Uterus (tissue), 3 donors: ENCODE measurements at regions not wholly inside any gene's neighbourhood (a gene's known extent, or its start where the extent isn't known, plus 50 kb on each side); places are given as distances from the start of the nearest gene placed in this dataset.

ENCODE experiments used
- DNase-seq, 2 donors: peaks; one replicate each; pipeline ENCODE4 v3.0.0-alpha.2; 2019 to 2020
- H3K27ac ChIP-seq, 2 donors: fragments of 200-600 bp; sonication (generic); 1 replicate in 1 of 2; 2 replicates in 1 of 2; pipeline ENCODE4 v1.5.1; 2016 to 2018
- H3K27me3 ChIP-seq, 2 donors: fragments of 200-600 bp; sonication (generic); one replicate each; pipeline ENCODE4 v1.5.1; 2018 to 2019; ENCODE audit warnings: control low read depth in 1 of 2
- H3K36me3 ChIP-seq, 2 donors: fragments of 200-600 bp; sonication (generic); one replicate each; pipeline ENCODE4 v1.5.1; 2019; ENCODE audit warnings: control low read depth in 1 of 2
- H3K4me1 ChIP-seq, 2 donors: fragments of 200-600 bp; sonication (generic); one replicate each; pipeline ENCODE4 v1.5.1; 2018 to 2019; ENCODE audit warnings: control low read depth in 1 of 2
- H3K4me3 ChIP-seq, 2 donors: fragments of 200-600 bp; sonication (generic); 1 replicate in 1 of 2; 2 replicates in 1 of 2; pipeline ENCODE4 v1.5.1; 2018 to 2019; ENCODE audit warnings: mild to moderate bottlenecking in 1 of 2
- H3K9me3 ChIP-seq, 2 donors: fragments of 200-600 bp; sonication (generic); one replicate each; pipeline ENCODE4 v1.5.1; 2019; ENCODE audit warnings: control low read depth in 1 of 2
- POLR2A ChIP-seq, 2 donors: fragments of 450-650 bp; IDR thresholded peaks; one replicate each; pipeline ENCODE4 v1.6.1; 2016; ENCODE audit warnings: antibody characterized with exemption in 2 of 2, mild to moderate bottlenecking in 1 of 2, moderate library complexity in 1 of 2
- intact Hi-C: fragments of 100-400 bp; cut with DNase I; formaldehyde crosslinking; loops from one replicate; pipeline ENCODE4 v1.15.1; 2023; ENCODE audit warnings: low total_unique reads
- TF ChIP-seq, protein P1 (sequence below), 4 experiments: fragments of 200-600 bp in 2 of 4; fragments of 450-650 bp in 2 of 4; sonication (generic) in 2 of 4; IDR thresholded peaks; one replicate each; pipeline ENCODE4 v1.5.1; 2016 to 2019; ENCODE audit warnings: antibody characterized with exemption in 4 of 4, mild to moderate bottlenecking in 2 of 4, moderate library complexity in 1 of 4
- donor health status: DM: yes; HTN: yes; CAD: no.

DNA sequence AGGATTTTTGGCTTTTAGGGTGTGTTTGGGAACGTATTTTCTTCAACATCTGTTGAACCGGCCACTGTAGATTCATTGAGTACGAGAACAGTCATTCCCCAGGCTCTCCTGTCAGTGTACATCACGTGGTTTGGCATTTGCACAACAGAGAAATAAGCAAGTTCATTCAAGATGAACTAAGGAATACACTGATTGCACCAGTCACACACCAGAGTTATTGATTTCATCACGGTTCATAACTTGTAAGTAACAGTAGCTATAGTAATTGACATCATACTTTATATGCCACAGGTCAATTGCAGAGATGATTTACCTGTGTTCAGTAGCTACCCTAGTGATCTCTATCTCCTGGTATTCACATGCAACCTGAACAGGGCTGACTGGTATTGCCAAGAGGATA, 90.7 kb upstream of the ETS2 start:
- Histone ChIP-seq H3K4me1 (no peaks in the 10 kb centered on the region), H3K27me3 (no peaks in the 10 kb centered on the region), H3K9me3 (no peaks in the 10 kb centered on the region), H3K4me3 (no peak overlapping the region), H3K36me3 (no peaks in the 10 kb centered on the region), H3K27ac (no peak overlapping the region)
- DNase-seq = no peak
- intact Hi-C loops = no loop called here
- no peak for TF ChIP-seq POLR2A (IDR thresholded peaks at IDR 0.05)
- TF ChIP-seq, protein P1, sequence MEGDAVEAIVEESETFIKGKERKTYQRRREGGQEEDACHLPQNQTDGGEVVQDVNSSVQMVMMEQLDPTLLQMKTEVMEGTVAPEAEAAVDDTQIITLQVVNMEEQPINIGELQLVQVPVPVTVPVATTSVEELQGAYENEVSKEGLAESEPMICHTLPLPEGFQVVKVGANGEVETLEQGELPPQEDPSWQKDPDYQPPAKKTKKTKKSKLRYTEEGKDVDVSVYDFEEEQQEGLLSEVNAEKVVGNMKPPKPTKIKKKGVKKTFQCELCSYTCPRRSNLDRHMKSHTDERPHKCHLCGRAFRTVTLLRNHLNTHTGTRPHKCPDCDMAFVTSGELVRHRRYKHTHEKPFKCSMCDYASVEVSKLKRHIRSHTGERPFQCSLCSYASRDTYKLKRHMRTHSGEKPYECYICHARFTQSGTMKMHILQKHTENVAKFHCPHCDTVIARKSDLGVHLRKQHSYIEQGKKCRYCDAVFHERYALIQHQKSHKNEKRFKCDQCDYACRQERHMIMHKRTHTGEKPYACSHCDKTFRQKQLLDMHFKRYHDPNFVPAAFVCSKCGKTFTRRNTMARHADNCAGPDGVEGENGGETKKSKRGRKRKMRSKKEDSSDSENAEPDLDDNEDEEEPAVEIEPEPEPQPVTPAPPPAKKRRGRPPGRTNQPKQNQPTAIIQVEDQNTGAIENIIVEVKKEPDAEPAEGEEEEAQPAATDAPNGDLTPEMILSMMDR (IDR thresholded peaks at IDR 0.05) = no peak

DNA sequence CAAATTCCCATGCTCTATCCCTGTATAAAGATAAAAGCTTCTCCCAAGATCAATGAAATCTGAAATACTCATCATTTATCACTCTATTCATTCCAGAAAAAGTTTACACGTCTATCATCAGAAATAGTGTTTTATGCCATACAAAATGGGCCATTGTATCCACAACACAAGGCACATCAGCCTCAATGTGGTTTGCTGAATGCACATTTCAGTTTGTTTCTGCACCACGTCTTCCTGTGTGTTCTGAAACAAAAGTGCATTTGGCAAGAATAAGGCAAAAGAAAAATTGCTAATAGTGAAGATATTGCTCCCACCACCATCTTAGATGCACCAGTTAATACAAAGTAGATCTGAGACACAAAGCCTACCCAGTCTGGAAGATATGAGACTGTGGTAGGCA, 89.6 kb upstream of the ETS2 start:
- TF ChIP-seq, protein P1 (IDR thresholded peaks at IDR 0.05) = no peak
- TF ChIP-seq POLR2A (IDR thresholded peaks at IDR 0.05) = no peak
- H3K4me3 ChIP-seq = no peak overlapping the region
- intact Hi-C loops = no loop called here
- no peaks in the 10 kb centered on the region for H3K27me3 ChIP-seq
- H3K36me3 ChIP-seq = no peaks in the 10 kb centered on the region
- H3K4me1 ChIP-seq = no peaks in the 10 kb centered on the region
- DNase-seq = no peak
- no peak overlapping the region for H3K27ac ChIP-seq
- no peaks in the 10 kb centered on the region for H3K9me3 ChIP-seq

DNA sequence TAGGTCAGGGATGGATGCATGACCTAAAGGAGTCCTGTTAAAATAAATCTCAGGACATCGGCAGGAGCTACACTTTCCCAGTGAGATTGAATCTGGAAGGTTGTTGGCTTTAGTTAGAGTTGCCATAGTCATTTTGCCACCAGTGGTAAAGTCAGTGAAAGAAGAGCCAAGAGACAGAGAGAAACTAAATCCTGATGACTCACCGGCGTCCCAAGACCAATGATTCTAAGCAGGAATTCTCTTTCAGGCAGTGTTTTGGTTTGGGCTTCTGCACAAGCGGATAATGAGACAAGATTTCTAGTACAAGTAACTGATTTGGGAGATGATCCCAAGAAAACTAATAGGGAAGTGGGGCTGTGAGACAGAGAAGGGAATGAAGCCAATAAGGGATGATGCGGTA, 88.8 kb upstream of the ETS2 start:
- Histone ChIP-seq H3K9me3 (no peaks in the 10 kb centered on the region), H3K27ac (no peak overlapping the region), H3K27me3 (no peaks in the 10 kb centered on the region), H3K4me3 (no peak overlapping the region), H3K36me3 (no peaks in the 10 kb centered on the region), H3K4me1 (no peaks in the 10 kb centered on the region)
- intact Hi-C loops = no loop called here
- DNase-seq = no peak
- TF ChIP-seq, protein P1 (IDR thresholded peaks at IDR 0.05) = no peak
- no peak for TF ChIP-seq POLR2A (IDR thresholded peaks at IDR 0.05)

DNA sequence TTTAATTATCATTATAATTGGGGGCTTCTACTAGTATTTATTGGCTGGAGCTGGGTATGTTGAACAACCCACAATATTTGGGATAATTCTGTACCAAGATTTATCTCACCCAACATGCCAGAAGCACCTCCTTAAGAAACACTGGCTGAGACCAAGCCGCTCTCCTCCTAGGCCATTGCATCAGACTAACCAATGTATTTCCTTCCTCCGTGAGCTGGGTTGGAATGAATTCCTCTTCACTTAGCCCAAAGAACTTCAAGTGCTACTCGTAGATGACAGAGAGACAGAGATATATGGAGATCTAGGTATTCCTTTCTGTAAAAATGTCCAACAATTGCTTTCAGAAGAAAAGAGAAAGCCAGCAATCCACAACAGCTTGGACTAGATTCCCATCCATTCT, 87.2 kb upstream of the ETS2 start:
- no peak for TF ChIP-seq POLR2A (IDR thresholded peaks at IDR 0.05)
- TF ChIP-seq, protein P1 (IDR thresholded peaks at IDR 0.05) = no peak
- no peaks in the 10 kb centered on the region for H3K36me3 ChIP-seq
- H3K27me3 ChIP-seq = no peaks in the 10 kb centered on the region
- no peak overlapping the region for H3K27ac ChIP-seq
- H3K4me1 ChIP-seq = no peaks in the 10 kb centered on the region
- H3K9me3 ChIP-seq = no peaks in the 10 kb centered on the region
- DNase-seq = no peak
- intact Hi-C loops = no loop called here
- no peak overlapping the region for H3K4me3 ChIP-seq

DNA sequence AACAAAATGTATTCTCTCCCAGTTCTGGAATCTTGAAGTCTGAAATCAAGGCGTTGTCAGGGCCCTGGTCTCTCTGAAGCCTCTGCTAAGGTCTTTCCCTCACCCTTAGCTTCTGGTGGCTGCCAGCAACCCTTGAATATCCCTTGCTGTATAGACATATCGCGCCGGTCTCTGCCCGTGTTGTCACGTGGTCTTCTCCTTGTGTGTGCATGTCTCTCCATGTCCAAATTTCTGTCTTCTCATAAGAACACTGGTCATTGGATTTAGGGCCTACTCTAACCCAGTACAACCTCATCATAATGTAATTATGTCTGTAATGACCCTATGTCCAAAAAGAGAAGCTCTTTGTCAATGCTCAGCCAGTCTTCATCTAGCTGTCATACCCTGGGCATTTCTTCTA, 85.7 kb upstream of the ETS2 start:
- intact Hi-C loops = no loop called here
- Histone ChIP-seq H3K4me3 (no peak overlapping the region), H3K27me3 (no peaks in the 10 kb centered on the region), H3K9me3 (peaks cover 0 to 3% of the 10 kb centered on the region in 2 donors), H3K4me1 (no peaks in the 10 kb centered on the region), H3K36me3 (no peaks in the 10 kb centered on the region), H3K27ac (no peak overlapping the region)
- no peak for DNase-seq
- TF ChIP-seq, protein P1 (IDR thresholded peaks at IDR 0.05) = no peak
- no peak for TF ChIP-seq POLR2A (IDR thresholded peaks at IDR 0.05)
